T-cell (primary cell): ENCODE measurements at regions not wholly inside any gene's neighbourhood (a gene's known extent, or its start where the extent isn't known, plus 50 kb on each side); places are given as distances from the start of the nearest gene placed in this dataset.

Experiments used
- ATAC-seq, 4 experiments: fragments of 200-7000 bp in 3 of 4; fragments of 150-1000 bp in 1 of 4; cut with Tn5 transposase; replicated peaks in 1 of 4; 1 replicate in 3 of 4; 2 replicates in 1 of 4; pipeline ENCODE4 v1.10.0; 2021; ENCODE audit warnings: moderate library complexity in 3 of 4, mild to moderate bottlenecking in 2 of 4, moderate number of reproducible peaks in 1 of 4
- CTCF ChIA-PET, 2 donors: fragments of 300-600 bp; sonication (Branson Sonifier 250); formaldehyde crosslinking; loops; one replicate each; lab custom pipeline; 2022; ENCODE audit warnings: antibody characterized with exemption in 2 of 2; lab: Charles Lee
- POLR2A ChIA-PET, 2 donors: fragments of 300-600 bp; sonication (Branson Sonifier 250); formaldehyde crosslinking; loops; one replicate each; lab custom pipeline; 2022; ENCODE audit warnings: antibody characterized with exemption in 2 of 2; lab: Charles Lee
- DNase-seq, 35 experiments: peaks; one replicate each; pipeline versions ENCODE4 v3.0.0 to v3.0.0-alpha.2; 2013 to 2023
- H3K27ac ChIP-seq: one replicate; pipeline ENCODE4 v1.5.1; 2013; ENCODE audit warnings: low read length
- H3K27me3 ChIP-seq, 2 experiments: replicated peaks in 1 of 2; 1 replicate in 1 of 2; 2 replicates in 1 of 2; pipeline versions ENCODE4 v1.6.1 to v1.7.0; 2013; ENCODE audit warnings: low read length in 1 of 2, mixed read lengths in 1 of 2; ENCODE audit not compliant: control insufficient read depth in 2 of 2, insufficient read depth in 2 of 2; ENCODE audit errors: extremely low read depth in 1 of 2
- H3K36me3 ChIP-seq, 2 donors: 1 replicate in 1 of 2; 2 replicates in 1 of 2; pipeline versions ENCODE4 v1.6.1 to v1.7.0; 2013; ENCODE audit warnings: low read length in 1 of 2; ENCODE audit not compliant: control insufficient read depth in 2 of 2, insufficient read depth in 1 of 2; ENCODE audit errors: extremely low read depth in 1 of 2
- H3K4me1 ChIP-seq, 2 experiments: 1 replicate in 1 of 2; 2 replicates in 1 of 2; pipeline versions ENCODE4 v1.6.1 to v1.7.0; 2013; ENCODE audit warnings: low read length in 2 of 2, mixed read lengths in 1 of 2; ENCODE audit not compliant: insufficient read depth in 2 of 2, control insufficient read depth in 1 of 2; ENCODE audit errors: extremely low read depth in 1 of 2
- H3K4me3 ChIP-seq, 2 donors: 1 replicate in 1 of 2; 2 replicates in 1 of 2; pipeline versions ENCODE4 v1.5.1 to v1.7.0; 2013; ENCODE audit warnings: mild to moderate bottlenecking in 2 of 2, low read length in 1 of 2, moderate library complexity in 1 of 2; ENCODE audit not compliant: control insufficient read depth in 1 of 2; ENCODE audit errors: extremely low read depth in 1 of 2
- H3K9me3 ChIP-seq: 2 replicates; pipeline ENCODE4 v1.7.0; 2013
- H3K27ac Mint-ChIP-seq, 2 donors: one replicate each; pipeline ENCODE4 v1.8.0; 2020 to 2021; ENCODE audit warnings: mild to moderate bottlenecking in 2 of 2, mixed read lengths in 2 of 2
- H3K27me3 Mint-ChIP-seq, 2 donors: one replicate each; pipeline ENCODE4 v1.8.0; 2021 to 2022; ENCODE audit warnings: mixed read lengths in 2 of 2
- H3K36me3 Mint-ChIP-seq: one replicate; pipeline ENCODE4 v1.8.0; 2021; ENCODE audit warnings: mixed read lengths
- H3K4me1 Mint-ChIP-seq, 3 donors: one replicate each; pipeline ENCODE4 v1.8.0; 2020 to 2022; ENCODE audit warnings: mixed read lengths in 3 of 3, mild to moderate bottlenecking in 1 of 3
- H3K4me3 Mint-ChIP-seq, 3 donors: one replicate each; pipeline ENCODE4 v1.8.0; 2020 to 2022; ENCODE audit warnings: mild to moderate bottlenecking in 3 of 3, mixed read lengths in 3 of 3, moderate library complexity in 3 of 3
- H3K9me3 Mint-ChIP-seq, 3 donors: one replicate each; pipeline ENCODE4 v1.8.0; 2020 to 2022; ENCODE audit warnings: mixed read lengths in 3 of 3
- WGBS: methylation state at CpG from one replicate; pipeline ENCODE4 v1.1.5; 2013; ENCODE audit warnings: missing lambda C conversion rate; ENCODE audit not compliant: insufficient coverage; 5-methylcytosine and 5-hydroxymethylcytosine counted together

DNA sequence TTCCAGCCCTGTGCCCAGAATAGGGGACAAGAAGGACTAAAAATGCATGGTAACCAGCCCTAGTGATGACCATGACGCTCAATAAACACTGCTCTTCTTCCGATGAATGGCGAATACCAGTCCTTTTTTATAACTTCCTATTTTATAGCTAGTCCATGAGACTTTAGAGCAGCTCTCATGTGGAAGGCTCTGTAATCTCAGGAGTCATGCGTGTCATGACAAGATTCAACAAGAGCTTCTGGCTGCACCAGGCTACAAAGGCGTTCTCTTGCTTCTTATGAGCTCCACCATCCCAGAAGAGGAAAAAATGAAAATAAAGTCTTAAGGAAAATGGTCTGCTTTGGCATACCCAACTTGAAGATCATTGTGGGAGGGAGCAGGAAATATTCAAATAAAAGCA is 141.0 kb downstream of the TMCO5A start:
- WGBS, result 96% methylated on average over 3 of the region's 5 CpGs
- ChIA-PET POLR2A (interaction anchor here in 1 of 2 donors (0.6 kb wide), 1 partner anchor 662 kb away, joined by 3 read pairs; no protein-coding TSS in a partner anchor), CTCF (no interaction called here)

DNA sequence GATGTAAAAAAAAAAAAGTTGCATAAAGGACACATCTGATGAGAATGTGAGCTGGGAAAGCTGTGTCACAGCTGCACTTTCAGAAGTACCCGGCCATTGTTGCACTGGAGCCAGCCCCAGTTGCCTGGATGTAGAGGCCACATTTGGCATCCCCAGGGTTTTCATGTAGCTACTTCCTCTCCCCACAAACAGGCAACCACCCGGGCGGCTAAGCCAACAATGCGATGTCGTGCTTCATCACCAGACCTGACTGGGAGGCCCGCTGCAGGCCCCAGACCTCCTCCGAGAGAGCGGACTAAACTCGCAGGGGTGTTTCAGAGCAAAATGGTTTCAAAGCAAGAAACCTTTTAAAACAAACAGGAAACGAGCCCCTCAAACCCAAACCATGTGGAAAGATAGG is 142.3 kb downstream of the TMCO5A start:
- Histone ChIP-seq H3K9me3 (no peaks in the 10 kb centered on the region), H3K4me3 (no peak overlapping the region), H3K4me1 (peaks cover 0 to 7% of the 10 kb centered on the region in 2 experiments), H3K27ac (no peak overlapping the region), H3K27me3 (peaks cover 0 to 15% of the 10 kb centered on the region in 2 experiments), H3K36me3 (no peaks in the 10 kb centered on the region)
- WGBS, result 93% methylated on average over 3 of the region's 10 CpGs
- Mint-ChIP-seq H3K4me3 (no peak overlapping the region), H3K4me1 (peaks cover 0 to 12% (median 9%) of the 10 kb centered on the region in 3 donors), H3K9me3 (no peaks in the 10 kb centered on the region), H3K27ac (no peak overlapping the region), H3K27me3 (peaks cover 26 to 30% of the 10 kb centered on the region in 2 donors), H3K36me3 (no peaks in the 10 kb centered on the region)
- ChIA-PET CTCF (no interaction called here), POLR2A (interaction anchor here in 1 of 2 donors (0.6 kb wide), 1 partner anchor 10 kb away, joined by 3 read pairs; no protein-coding TSS in a partner anchor)
- ATAC-seq (no peak), DNase-seq (no peak)

More for the DNA sequence above, 141.0 kb downstream of the TMCO5A start:
- ATAC-seq (no peak), DNase-seq (no peak)
- H3K4me1 Mint-ChIP-seq, result peaks cover 0 to 17% (median 13%) of the 10 kb centered on the region in 3 donors
- H3K27me3 Mint-ChIP-seq, result peaks cover 39 to 40% of the 10 kb centered on the region in 2 donors
- H3K27ac ChIP-seq, result no peak overlapping the region
- no peak overlapping the region for H3K27ac Mint-ChIP-seq
- no peaks in the 10 kb centered on the region for H3K9me3 Mint-ChIP-seq
- H3K36me3 Mint-ChIP-seq, result no peaks in the 10 kb centered on the region
- H3K36me3 ChIP-seq, result no peaks in the 10 kb centered on the region
- H3K4me1 ChIP-seq, result peaks cover 0 to 7% of the 10 kb centered on the region in 2 experiments
- no peaks in the 10 kb centered on the region for H3K9me3 ChIP-seq
- no peak overlapping the region for H3K4me3 ChIP-seq
- no peak overlapping the region for H3K4me3 Mint-ChIP-seq
- peaks cover 0 to 18% of the 10 kb centered on the region in 2 experiments for H3K27me3 ChIP-seq

DNA sequence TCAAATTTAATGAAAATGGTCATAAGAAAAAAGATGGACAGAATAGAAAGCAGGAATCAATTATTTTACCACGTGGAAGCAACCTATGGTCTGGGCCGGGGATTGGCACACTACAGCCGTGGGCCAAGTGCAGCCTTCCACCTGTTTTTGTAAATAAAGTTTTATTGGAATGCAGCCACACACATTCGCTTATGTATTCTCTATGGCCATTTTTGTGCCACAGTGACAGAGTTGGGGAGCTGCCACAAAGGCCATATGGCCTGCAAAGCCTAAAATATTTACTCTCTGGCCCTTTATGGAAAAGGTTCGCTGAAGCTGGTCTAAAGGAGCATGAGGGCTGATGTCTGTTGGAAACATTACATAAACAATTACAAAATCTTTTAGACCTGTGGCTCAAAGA is 144.8 kb downstream of the TMCO5A start:
- H3K4me1 ChIP-seq, result no peaks in the 10 kb centered on the region
- DNase-seq, result no peak
- Mint-ChIP-seq H3K9me3 (no peaks in the 10 kb centered on the region), H3K27me3 (peaks cover 12 to 18% of the 10 kb centered on the region in 2 donors), H3K4me1 (peaks cover 0 to 1% (median 0%) of the 10 kb centered on the region in 3 donors), H3K36me3 (no peaks in the 10 kb centered on the region), H3K27ac (no peak overlapping the region), H3K4me3 (no peak overlapping the region)
- ChIA-PET CTCF (no interaction called here), POLR2A (no interaction called here)
- no peak overlapping the region for H3K27ac ChIP-seq
- no peak overlapping the region for H3K4me3 ChIP-seq
- ATAC-seq, result no peak
- 100% methylated on average over 1 of the region's 5 CpGs for WGBS
- peaks cover 0 to 2% of the 10 kb centered on the region in 2 experiments for H3K27me3 ChIP-seq
- H3K36me3 ChIP-seq, result no peaks in the 10 kb centered on the region
- no peaks in the 10 kb centered on the region for H3K9me3 ChIP-seq

DNA sequence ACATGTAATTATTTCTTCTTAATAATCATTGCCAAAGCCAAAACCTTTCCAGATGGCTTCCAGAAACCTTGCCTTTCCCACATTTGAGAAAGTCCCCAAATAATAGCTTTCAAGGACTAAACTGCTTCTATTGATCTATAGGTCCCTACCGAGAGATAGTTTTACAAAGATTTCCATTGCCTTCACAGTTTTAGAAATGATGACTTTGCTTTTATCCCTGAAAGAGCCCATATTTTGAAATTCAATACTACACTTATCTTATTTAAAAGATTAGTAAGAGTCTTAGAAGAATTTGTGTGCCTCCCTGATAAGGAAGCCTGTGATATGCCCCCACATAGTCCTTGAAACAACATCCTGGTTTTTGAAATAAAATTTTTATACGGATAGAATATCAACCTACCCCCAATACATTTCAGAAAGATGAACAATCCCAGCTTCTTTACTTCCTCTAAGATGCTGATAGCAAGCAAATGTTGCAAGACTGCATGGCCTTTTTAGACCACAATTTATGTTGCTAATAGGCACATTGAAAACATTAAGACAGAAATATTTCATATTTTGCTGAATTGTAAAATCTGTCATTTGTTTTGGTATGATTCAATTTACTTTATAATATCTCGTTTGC is 146.3 kb downstream of the TMCO5A start:
- ATAC-seq (no peak), DNase-seq (no peak)
- H3K27me3 ChIP-seq, result no peaks in the 10 kb centered on the region
- no peak overlapping the region for H3K27ac Mint-ChIP-seq
- peaks cover 5 to 9% (median 6%) of the 10 kb centered on the region in 3 donors for H3K4me1 Mint-ChIP-seq
- ChIA-PET CTCF (no interaction called here), POLR2A (no interaction called here)
- H3K4me3 Mint-ChIP-seq, result no peak overlapping the region
- WGBS, result 90% methylated on average over 2 of the region's 3 CpGs
- H3K36me3 Mint-ChIP-seq, result no peaks in the 10 kb centered on the region
- no peak overlapping the region for H3K4me3 ChIP-seq
- peaks cover 2 to 11% of the 10 kb centered on the region in 2 donors for H3K27me3 Mint-ChIP-seq
- H3K9me3 ChIP-seq, result no peaks in the 10 kb centered on the region
- H3K4me1 ChIP-seq, result peaks cover 2% of the 10 kb centered on the region in 2 experiments
- no peaks in the 10 kb centered on the region for H3K36me3 ChIP-seq
- no peaks in the 10 kb centered on the region for H3K9me3 Mint-ChIP-seq
- H3K27ac ChIP-seq, result no peak overlapping the region

DNA sequence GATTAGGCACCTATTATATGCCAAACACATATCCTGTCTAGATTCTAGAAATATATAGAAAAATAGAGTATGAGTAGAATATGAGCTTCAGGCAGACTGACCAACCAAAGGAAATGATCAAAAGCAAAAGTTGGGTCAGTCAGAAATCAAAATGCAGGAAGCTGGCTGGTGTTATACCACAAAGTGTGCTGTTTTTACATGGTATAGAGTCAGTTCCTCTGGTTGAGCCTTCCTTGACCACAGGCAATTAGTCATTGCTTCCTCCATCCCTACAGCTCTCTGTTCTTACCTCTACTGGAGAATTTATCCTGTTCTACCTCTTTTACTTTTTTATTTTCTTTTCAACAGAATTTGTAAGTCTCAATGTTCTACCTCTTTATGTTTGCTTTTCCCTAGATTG is 149.8 kb downstream of the TMCO5A start:
- DNase-seq, result no peak
- no peak overlapping the region for H3K27ac ChIP-seq
- peaks cover 2% of the 10 kb centered on the region in 2 experiments for H3K4me1 ChIP-seq
- H3K27me3 ChIP-seq, result no peaks in the 10 kb centered on the region
- H3K36me3 Mint-ChIP-seq, result no peaks in the 10 kb centered on the region
- ChIA-PET CTCF (no interaction called here), POLR2A (no interaction called here)
- no peaks in the 10 kb centered on the region for H3K36me3 ChIP-seq
- no peaks in the 10 kb centered on the region for H3K9me3 Mint-ChIP-seq
- H3K27me3 Mint-ChIP-seq, result peaks cover 6 to 23% of the 10 kb centered on the region in 2 donors
- H3K27ac Mint-ChIP-seq, result no peak overlapping the region
- no peak overlapping the region for H3K4me3 Mint-ChIP-seq
- H3K4me3 ChIP-seq, result no peak overlapping the region
- no peaks in the 10 kb centered on the region for H3K9me3 ChIP-seq
- ATAC-seq, result peak in 1 of 4 experiments; percentile 35
- peaks cover 5 to 9% (median 6%) of the 10 kb centered on the region in 3 donors for H3K4me1 Mint-ChIP-seq

DNA sequence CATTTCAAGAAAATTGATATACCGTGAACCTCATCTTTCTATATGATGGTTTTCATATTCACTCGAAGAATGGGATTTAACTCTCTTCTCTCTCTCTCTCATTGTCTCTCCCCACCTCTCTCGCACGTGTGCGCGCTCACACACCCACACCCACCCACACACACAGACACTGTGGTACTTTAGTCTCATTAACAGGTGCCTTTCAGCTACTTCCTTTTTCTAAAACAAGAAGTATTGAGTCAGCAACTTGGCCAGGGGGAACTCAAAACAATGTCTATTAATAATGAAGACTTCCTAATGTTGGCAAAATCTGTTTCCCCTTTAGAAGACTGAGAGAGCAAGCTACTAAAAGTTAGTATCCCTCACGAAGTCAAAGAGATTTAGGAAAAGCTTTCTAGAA is 150.7 kb downstream of the TMCO5A start:
- ChIA-PET CTCF (no interaction called here), POLR2A (no interaction called here)
- Mint-ChIP-seq H3K27ac (no peak overlapping the region), H3K4me1 (peaks cover 5 to 9% (median 6%) of the 10 kb centered on the region in 3 donors), H3K9me3 (no peaks in the 10 kb centered on the region), H3K27me3 (peaks cover 6 to 23% of the 10 kb centered on the region in 2 donors), H3K4me3 (no peak overlapping the region), H3K36me3 (no peaks in the 10 kb centered on the region)
- H3K27ac ChIP-seq, result no peak overlapping the region
- WGBS, result 17% methylated on average over 1 of the region's 7 CpGs
- no peak overlapping the region for H3K4me3 ChIP-seq
- ATAC-seq (no peak), DNase-seq (no peak)
- no peaks in the 10 kb centered on the region for H3K36me3 ChIP-seq
- H3K27me3 ChIP-seq, result no peaks in the 10 kb centered on the region
- H3K4me1 ChIP-seq, result peaks cover 2% of the 10 kb centered on the region in 2 experiments
- H3K9me3 ChIP-seq, result no peaks in the 10 kb centered on the region
